ENCODE measurements at regions not wholly inside any gene's neighbourhood (a gene's known extent, or its start where the extent isn't known, plus 50 kb on each side); places are given as distances from the start of the nearest gene placed in this dataset.
"Not testable (repeated sequence)": the region's sequence is repeated elsewhere in the genome, so short reads cannot be mapped to it uniquely, and the experiment has no call there.

- no peak for DNase-seq
Measured at GRCh38 chrX:125378205-125378604, 58.5 kb downstream of the TEX13C start.

GRCh38 chrX:125378770-125379169 lies 59.1 kb downstream of the TEX13C start:
- no peak for DNase-seq

DNA sequence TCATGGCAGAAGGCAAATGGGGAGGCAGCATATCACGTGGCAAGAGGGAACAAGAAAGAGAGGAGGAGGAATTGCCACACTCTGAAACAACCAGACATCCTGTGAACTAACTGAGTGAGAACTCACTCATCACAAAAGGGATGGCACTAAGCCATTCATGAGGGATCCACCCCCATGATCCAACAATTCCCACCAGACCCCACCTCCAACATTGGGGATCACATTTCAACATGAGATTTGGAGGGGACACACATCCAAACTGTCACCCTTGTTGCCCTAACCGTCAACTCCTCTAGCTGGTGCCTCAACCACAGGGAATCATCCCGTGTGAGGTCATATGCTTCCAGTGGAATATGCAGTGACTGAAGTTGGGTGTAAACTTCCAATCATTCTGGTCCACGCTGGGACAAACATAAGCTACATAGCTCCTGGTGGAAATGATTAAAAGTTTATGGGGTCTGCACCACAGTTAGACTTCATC lies 62.5 kb downstream of the TEX13C start:
- DNase-seq: no peak

GRCh38 chrX:125382889-125383288 lies 63.2 kb downstream of the TEX13C start:
- DNase-seq: no peak

DNA sequence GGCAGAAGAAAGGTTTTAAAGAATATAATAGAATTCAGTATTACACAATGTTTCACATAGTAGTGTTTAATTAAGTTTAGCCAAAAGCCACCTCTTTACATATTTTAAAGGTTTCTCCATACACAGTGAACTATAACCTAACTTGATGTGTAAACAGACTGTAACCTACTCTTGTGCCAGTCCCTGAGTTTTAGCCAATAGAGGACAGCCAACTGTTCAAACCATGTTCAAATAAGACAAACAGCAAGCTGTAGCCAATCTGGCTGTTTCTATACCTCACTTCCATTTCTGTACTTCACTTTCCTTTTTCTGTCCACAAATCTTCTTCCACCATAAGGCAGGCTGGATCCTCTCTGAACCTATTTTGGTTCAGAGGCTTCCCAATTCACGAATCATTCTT lies 65.2 kb downstream of the TEX13C start:
- no peak for DNase-seq

GRCh38 chrX:125387945-125388344 lies 68.3 kb downstream of the TEX13C start:
- no peak for DNase-seq

DNA sequence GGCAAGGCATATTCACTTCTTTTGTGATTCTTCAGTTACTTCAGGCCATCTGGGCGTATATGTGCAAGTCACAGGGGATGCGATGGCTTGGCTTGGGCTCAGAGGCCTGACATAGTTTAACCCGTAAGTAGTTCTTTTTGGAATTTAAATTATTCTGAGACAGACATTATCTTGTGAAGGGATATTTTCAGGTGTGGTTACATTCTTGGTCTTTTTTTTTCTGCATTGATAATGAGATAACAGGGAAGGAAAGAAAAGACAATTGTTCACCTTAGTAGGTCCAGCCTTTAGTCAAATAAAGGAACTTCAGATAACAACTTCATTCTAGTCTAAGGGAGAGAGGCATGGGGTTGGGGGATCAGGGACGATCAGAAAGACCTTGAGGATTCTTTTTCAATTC lies 74.8 kb downstream of the TEX13C start:
- no peak for DNase-seq

DNA sequence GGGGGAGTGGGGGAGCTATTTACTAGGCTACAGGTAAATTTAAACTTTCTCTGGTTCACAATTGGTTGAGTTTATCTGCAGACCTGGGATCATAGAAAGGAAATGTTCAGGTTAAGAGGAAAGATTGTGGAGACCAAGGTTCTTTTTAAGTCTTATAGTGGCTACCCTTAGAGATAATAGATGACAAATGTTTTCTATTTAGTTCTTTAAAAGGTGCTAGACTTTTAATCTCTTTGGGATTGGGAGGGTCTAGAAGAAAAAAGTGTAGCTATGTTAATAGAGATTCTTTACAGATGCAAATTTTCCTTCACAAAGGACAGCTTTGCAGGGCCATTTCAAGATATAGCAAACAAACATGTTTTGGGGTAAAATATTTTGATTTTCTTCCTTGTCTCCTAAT lies 76.0 kb downstream of the TEX13C start:
- no peak for DNase-seq

DNA sequence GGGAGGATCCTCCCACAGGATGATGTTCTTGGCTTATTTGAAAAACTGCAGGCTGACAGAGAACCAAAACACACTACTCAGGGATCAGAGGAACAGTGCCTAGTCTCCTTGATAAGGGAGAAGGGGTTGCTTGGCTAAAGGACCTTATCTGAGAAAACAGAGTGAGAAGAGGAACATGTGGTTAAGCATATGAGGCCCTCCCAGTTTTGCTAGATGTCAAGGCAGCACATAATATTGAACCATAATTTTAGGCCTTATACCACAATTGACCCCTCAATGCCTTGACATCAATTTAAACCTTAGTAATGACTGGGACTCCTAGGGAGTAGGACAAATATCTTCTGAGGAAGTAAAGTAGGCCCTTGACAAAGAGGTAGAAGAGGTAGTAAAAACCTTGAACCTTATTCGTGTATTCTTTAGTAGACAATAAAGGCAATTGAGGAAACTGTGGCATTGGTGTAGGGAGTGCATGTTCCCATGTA lies 79.3 kb downstream of the TEX13C start:
- DNase-seq: no peak

GRCh38 chrX:125402807-125403206 lies 83.1 kb downstream of the TEX13C start:
- DNase-seq: no peak

DNA sequence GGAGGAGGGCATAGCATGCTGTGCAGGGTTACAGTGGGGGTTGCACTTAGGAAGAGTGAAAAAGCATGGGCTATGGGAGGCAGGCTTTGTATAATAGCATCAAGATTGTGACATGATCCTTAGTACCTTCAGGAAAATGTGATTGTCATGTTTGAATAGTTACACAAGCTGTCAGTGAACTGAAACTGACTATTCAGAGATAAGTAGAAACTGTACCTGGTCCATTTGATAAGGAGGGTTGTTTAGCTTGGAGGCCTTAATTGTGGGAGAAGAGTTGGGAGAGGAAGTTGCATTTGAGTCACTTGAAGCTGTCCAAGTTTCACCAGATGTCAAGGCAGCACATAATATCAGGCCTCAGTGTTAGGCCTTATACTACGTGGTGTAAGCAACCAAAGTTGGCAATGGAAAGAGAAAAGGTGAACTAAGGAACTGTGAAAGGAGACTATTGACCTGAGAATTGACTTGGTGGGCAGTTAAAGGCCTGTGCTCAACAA lies 85.0 kb downstream of the TEX13C start:
- DNase-seq: no peak

DNA sequence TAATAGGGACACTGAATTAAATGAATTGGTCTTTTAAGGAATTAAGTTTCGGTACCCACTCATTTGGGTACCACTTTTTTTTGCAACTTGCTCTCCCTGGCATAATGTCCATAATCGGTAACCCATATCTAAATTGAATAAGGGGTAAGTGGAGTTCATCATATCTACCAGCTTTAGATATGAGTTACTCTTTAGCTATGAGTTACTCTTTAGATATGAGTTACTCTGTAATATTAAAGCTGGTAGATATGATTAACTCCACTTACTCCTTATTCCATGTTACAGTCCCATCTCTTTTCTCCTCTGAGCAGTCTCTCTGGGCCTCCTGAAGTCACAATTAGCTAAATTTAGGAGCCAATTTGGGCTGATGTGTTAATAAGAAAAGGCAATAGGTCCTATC lies 85.7 kb downstream of the TEX13C start:
- no peak for DNase-seq

DNA sequence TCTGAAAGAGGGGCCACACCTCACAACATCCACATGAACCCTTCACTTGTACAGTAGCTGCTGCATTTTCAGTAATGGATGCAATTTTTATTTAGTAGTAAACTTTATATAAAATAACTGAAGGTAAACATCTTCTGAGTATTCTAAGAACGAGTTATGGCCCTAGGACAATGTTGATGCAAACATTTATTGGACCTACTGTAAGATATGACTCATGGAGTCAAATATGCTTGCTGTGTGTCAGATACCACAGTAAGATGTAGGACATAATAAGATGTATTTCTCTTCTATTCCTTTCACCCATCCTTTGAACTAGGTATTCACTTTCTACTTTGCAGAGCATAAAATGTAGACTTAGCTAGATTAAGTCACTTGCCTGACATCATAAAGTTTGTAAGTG lies 87.6 kb downstream of the TEX13C start:
- DNase-seq: no peak

DNA sequence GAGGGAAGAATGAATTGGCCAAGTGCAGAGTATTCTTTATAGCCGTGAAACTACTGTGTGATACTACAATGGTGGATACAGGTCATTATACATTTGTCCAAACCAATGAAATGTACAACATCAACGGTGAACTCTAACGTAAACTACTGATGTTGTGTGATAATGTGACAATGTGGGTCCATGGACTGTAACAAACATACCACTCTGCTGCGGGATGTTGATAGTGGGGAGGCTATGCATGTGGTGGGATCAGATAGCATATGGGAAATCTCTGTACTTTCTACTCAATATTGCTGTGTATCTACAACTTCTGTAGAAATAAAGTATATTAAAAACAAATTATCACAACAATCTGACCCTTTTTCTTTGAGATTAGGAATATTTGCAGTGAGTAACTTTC lies 101.1 kb downstream of the TEX13C start:
- no peak for DNase-seq

DNA sequence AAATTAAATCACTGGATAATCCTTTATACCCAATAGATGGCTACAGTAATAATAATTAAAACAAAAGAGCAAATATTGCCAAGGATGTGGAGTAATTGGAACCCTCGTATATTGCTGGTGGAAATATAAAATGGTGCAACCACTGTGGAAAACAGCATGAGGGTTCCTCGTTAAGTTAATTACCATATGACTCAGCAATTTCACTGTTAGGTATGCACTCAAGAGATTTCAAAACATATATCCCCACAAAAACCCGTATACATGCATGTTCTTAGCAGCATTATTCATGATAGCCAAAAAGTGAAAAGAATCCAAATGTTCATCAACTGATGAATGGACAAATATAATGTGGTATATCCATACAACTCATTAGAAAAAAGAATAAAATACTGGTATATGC lies 103.3 kb downstream of the TEX13C start:
- DNase-seq: no peak

DNA sequence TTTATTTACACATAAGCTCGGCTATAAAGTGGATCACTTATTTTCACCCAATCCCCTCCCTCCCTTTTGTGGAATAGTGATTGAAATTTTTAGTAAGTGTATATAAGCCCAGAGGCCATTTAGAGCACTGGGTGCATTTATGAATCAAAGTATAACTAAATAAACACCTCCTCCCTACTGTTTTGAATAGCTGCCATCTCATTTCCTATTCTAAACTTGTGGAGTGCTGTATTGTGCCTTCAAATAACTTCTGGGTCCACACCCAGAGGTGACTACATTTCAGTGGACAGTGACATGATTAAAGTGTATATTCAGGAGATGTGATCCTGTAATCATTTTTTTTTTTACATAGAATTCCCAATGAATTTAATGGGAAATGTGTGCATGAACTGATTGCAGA lies 104.9 kb downstream of the TEX13C start:
- no peak for DNase-seq

- DNase-seq: peak in 1 of 2 donors; percentile 1
Measured at GRCh38 chrX:125436855-125437254, 117.2 kb downstream of the TEX13C start.

- no peak for DNase-seq
Measured at GRCh38 chrX:125439194-125439849, 119.7 kb downstream of the TEX13C start.

DNA sequence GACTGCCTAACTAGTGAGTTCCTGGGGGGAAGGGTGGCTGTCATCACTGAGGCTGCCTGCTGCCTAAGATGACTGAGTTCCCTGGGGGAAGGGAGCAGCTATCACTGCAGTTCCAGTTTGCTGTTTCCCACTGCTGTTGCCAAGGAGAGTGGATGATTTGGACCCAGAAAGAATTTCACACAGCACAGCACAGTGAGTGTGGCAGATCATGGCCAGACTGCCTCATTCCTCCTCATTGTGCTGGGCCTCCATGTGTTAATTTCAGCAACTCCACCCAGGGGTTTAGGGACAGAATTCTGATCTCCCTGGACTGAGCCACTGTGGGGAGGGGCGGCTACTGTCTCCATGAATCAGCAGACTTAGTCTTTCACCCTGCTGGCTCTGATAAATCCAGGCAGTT lies 125.0 kb downstream of the TEX13C start:
- no peak for DNase-seq

DNA sequence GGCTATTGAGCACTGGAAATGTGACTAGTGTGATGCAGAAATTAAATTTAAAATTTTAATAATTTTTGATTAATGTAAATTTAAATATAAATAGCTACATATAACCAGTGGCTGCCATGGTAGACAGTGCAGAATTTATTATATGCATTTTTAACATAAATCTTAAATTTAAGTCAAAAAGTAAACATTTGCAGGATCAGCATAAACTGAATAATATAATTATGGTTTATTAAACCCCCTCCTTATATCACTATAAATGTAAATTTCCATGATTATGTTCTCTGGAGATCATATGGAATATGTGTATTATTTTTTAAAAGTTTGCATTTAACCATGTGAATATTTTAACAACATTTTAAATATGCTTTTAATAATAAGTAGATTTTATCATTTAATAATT lies 155.8 kb downstream of the TEX13C start:
- no peak for DNase-seq

GRCh38 chrX:125492439-125492838 lies 172.8 kb downstream of the TEX13C start:
- no peak for DNase-seq

- not testable (repeated sequence) for DNase-seq
Measured at GRCh38 chrX:125493004-125493403, 173.3 kb downstream of the TEX13C start.

- no peak for DNase-seq
Measured at GRCh38 chrX:125497667-125498066, 178.0 kb downstream of the TEX13C start.

GRCh38 chrX:125503769-125504168 lies 184.1 kb downstream of the TEX13C start:
- no peak for DNase-seq

GRCh38 chrX:125505207-125505606 lies 185.5 kb downstream of the TEX13C start:
- DNase-seq: no peak

All from CD4-positive, alpha-beta T cell treated with Interferon alpha-2 for 1 hour (primary cell).